Stomach (tissue), 4 donors: ENCODE measurements at regions not wholly inside any gene's neighbourhood (a gene's known extent, or its start where the extent isn't known, plus 50 kb on each side); places are given as distances from the start of the nearest gene placed in this dataset.

ENCODE experiments used
- CTCF ChIP-seq, 7 experiments: fragments of 450-650 bp in 4 of 7; fragments of 200-600 bp in 3 of 7; sonication (generic) in 3 of 7; IDR thresholded peaks; one replicate each; pipeline ENCODE4 v1.5.1; 2016 to 2019; ENCODE audit warnings: antibody characterized with exemption in 7 of 7, control low read depth in 2 of 7, mild to moderate bottlenecking in 1 of 7
- EP300 ChIP-seq: sonication (generic); formaldehyde crosslinking; IDR thresholded peaks from one replicate; pipeline ENCODE4 v1.6.1; 2017; ENCODE audit warnings: antibody characterized with exemption
- POLR2A ChIP-seq, 4 donors: fragments of 450-650 bp; IDR thresholded peaks; one replicate each; pipeline ENCODE4 v1.6.1; 2016; ENCODE audit warnings: antibody characterized with exemption in 4 of 4, control low read depth in 2 of 4, mild to moderate bottlenecking in 1 of 4, moderate library complexity in 1 of 4

GRCh38 chr2:172252154-172252553 is 149.5 kb upstream of the DLX2 start:
- TF ChIP-seq POLR2A (IDR thresholded peaks at IDR 0.05) (no peak), CTCF (IDR thresholded peaks at IDR 0.05) (no peak), EP300 (no peak)
